ENCODE measurements at regions not wholly inside any gene's neighbourhood (a gene's known extent, or its start where the extent isn't known, plus 50 kb on each side); places are given as distances from the start of the nearest gene placed in this dataset.

DNA sequence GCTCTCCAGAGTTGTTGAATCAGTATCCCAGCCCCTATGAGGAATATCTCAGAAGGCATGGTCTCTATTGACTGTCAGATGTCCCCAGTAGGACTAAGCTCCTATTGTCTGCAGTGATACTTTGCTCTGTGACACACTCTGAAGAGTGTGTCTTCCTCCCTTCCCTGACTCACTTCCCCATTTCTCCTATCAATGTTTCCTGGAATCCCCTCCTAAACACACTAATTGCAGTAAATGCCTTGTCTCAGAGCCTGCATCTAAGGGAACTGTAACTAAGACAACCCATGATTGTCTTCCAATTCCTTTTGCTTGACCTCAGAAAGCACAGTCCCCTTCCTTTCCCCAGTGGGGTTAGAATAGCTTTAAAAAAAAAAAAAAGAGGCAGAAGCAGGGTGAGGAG, 397.3 kb upstream of the PROK2 start:
- Histone ChIP-seq H3K4me3 (no peak overlapping the region), H3K27ac (no peak overlapping the region), H3K9me3 (no peaks in the 10 kb centered on the region), H3K4me1 (peaks cover 0 to 9% of the 10 kb centered on the region in 2 donors), H3K27me3 (no peaks in the 10 kb centered on the region), H3K36me3 (no peaks in the 10 kb centered on the region)
- DNase-seq: no peak
- intact Hi-C loops (cut with DNase I; ENCODE audit: low total_unique reads): no loop called here
- TF ChIP-seq, protein P1, sequence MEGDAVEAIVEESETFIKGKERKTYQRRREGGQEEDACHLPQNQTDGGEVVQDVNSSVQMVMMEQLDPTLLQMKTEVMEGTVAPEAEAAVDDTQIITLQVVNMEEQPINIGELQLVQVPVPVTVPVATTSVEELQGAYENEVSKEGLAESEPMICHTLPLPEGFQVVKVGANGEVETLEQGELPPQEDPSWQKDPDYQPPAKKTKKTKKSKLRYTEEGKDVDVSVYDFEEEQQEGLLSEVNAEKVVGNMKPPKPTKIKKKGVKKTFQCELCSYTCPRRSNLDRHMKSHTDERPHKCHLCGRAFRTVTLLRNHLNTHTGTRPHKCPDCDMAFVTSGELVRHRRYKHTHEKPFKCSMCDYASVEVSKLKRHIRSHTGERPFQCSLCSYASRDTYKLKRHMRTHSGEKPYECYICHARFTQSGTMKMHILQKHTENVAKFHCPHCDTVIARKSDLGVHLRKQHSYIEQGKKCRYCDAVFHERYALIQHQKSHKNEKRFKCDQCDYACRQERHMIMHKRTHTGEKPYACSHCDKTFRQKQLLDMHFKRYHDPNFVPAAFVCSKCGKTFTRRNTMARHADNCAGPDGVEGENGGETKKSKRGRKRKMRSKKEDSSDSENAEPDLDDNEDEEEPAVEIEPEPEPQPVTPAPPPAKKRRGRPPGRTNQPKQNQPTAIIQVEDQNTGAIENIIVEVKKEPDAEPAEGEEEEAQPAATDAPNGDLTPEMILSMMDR (IDR thresholded peaks at IDR 0.05): no peak
- TF ChIP-seq POLR2A (IDR thresholded peaks at IDR 0.05): no peak

DNA sequence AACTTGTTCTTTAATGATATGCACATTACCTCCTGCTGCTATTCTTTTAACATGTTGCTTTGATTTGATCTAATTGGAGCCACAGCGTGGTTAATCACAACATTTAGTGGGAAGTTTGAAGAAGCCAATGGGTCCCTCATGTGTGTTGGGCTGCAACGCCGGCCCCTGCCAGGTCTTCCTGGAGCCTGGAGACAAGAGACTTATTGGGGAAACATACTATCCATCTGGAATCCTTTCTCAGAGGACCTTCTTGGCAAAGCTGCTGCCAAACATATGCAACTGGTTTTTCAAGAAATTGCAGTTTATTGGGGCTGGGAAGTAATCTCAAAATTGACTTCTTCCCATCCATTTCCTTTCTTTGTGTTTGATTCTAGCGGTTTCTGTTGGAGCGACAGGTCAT, 396.3 kb upstream of the PROK2 start:
- no peak overlapping the region for H3K27ac ChIP-seq
- intact Hi-C loops (cut with DNase I; ENCODE audit: low total_unique reads): no loop called here
- H3K36me3 ChIP-seq: no peaks in the 10 kb centered on the region
- DNase-seq: no peak
- peaks cover 0 to 16% of the 10 kb centered on the region in 2 donors for H3K4me1 ChIP-seq
- no peaks in the 10 kb centered on the region for H3K9me3 ChIP-seq
- TF ChIP-seq, protein P1 (IDR thresholded peaks at IDR 0.05): no peak
- TF ChIP-seq POLR2A (IDR thresholded peaks at IDR 0.05): no peak
- H3K27me3 ChIP-seq: no peaks in the 10 kb centered on the region
- H3K4me3 ChIP-seq: no peak overlapping the region

DNA sequence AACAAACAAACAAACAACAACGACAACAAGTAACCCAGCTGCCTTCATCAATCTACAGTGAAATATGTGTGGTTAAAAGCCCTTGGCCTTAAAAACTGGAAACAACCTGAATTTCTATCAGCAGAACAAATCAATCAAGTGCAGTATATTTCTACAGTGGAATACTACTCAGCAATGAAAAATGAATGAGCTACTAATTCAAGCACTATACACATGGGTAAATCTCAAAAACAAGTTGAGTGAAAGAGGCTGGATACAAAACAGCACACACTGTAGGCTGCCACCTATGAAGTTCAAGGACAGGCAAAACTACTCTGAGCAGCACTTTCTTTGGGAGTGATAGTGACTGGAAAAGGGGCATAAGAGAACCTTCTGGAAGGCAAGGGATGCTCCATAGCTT, 395.5 kb upstream of the PROK2 start:
- H3K9me3 ChIP-seq: no peaks in the 10 kb centered on the region
- H3K4me3 ChIP-seq: no peak overlapping the region
- H3K27ac ChIP-seq: no peak overlapping the region
- no peaks in the 10 kb centered on the region for H3K27me3 ChIP-seq
- H3K36me3 ChIP-seq: no peaks in the 10 kb centered on the region
- intact Hi-C loops (cut with DNase I; ENCODE audit: low total_unique reads): no loop called here
- H3K4me1 ChIP-seq: peaks cover 0 to 16% of the 10 kb centered on the region in 2 donors
- TF ChIP-seq, protein P1 (IDR thresholded peaks at IDR 0.05): no peak
- TF ChIP-seq POLR2A (IDR thresholded peaks at IDR 0.05): no peak
- no peak for DNase-seq

DNA sequence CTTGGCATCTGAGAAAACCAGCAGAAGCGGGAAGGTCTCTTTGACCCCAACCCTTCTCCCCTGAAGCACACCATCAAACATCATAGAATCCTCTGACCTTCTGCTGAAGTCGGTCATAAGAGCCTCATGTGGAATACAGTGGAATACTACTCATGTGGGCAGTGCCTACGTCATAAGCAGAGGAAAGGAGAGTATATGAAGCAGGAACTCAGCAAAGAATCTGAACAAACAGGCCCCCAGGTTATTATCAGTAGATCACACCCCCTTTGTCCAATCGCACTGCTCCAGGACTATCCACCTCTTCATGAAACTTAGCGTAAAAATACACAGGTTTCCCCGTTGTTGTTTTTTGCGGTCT, 394.1 kb upstream of the PROK2 start:
- Histone ChIP-seq H3K4me1 (peaks cover 8 to 16% of the 10 kb centered on the region in 2 donors), H3K27ac (no peak overlapping the region), H3K9me3 (no peaks in the 10 kb centered on the region), H3K4me3 (no peak overlapping the region), H3K27me3 (no peaks in the 10 kb centered on the region), H3K36me3 (no peaks in the 10 kb centered on the region)
- DNase-seq: no peak
- intact Hi-C loops (cut with DNase I; ENCODE audit: low total_unique reads): no loop called here
- TF ChIP-seq, protein P1 (IDR thresholded peaks at IDR 0.05): no peak
- no peak for TF ChIP-seq POLR2A (IDR thresholded peaks at IDR 0.05)

DNA sequence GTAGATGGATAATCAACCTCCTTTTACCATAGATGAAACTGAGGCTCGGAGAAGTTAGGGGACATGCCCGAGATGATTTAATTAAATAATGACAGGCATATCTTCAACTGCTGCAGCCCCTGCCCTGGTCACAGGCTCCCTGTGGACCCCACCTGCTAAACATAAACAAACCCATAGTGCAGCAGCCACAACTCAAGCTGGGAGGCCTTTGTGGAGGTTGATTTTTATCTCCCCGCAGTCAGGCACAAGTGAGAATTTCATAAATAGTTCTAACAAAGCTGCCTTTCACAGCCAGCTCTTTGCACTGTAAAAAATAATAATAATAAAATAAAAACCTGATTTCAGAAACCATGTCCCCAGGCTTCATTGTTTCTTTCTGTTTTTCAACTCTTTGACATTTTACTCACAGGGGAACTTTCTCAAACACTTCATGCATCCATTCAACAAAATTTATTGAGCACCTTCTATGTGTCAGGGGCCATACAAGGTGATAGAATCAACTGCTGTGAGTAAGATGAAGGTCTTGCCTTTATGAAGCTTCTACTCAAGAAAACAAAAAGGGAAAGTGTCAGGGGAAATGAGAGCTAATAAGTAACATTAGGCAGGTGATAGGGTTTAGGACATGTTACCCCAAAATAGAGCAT, 393.6 kb upstream of the PROK2 start:
- no peaks in the 10 kb centered on the region for H3K27me3 ChIP-seq
- H3K27ac ChIP-seq: no peak overlapping the region
- H3K4me1 ChIP-seq: peaks cover 11 to 16% of the 10 kb centered on the region in 2 donors
- H3K4me3 ChIP-seq: no peak overlapping the region
- no peaks in the 10 kb centered on the region for H3K9me3 ChIP-seq
- H3K36me3 ChIP-seq: no peaks in the 10 kb centered on the region
- DNase-seq: no peak
- intact Hi-C loops (cut with DNase I; ENCODE audit: low total_unique reads): no loop called here
- TF ChIP-seq, protein P1 (IDR thresholded peaks at IDR 0.05): no peak
- no peak for TF ChIP-seq POLR2A (IDR thresholded peaks at IDR 0.05)
